ENCODE measurements at regions not wholly inside any gene's neighbourhood (a gene's known extent, or its start where the extent isn't known, plus 50 kb on each side); places are given as distances from the start of the nearest gene placed in this dataset.
A peak's percentile ranks its signal among the peaks of the same experiment; 100 is the strongest.
"Not testable (repeated sequence)": the region's sequence is repeated elsewhere in the genome, so short reads cannot be mapped to it uniquely, and the experiment has no call there.

GRCh38 chr4:159946983-159947615 is 844.2 kb downstream of the RAPGEF2 start:
- DNase-seq, result peak; percentile 18 to 56

GRCh38 chr4:159950707-159951106 is 847.8 kb downstream of the RAPGEF2 start:
- DNase-seq, result peak in 1 of 2 experiments; percentile 6

GRCh38 chr4:159966746-159967145 is 863.9 kb downstream of the RAPGEF2 start:
- DNase-seq, result no peak

- not testable (repeated sequence) for DNase-seq
These were observed 874.1 kb downstream of the RAPGEF2 start for GRCh38 chr4:159976871-159977482.

- no peak for DNase-seq
These were observed 875.2 kb downstream of the RAPGEF2 start for GRCh38 chr4:159977907-159978617.

- DNase-seq, result no peak
These were observed 876.5 kb downstream of the RAPGEF2 start for GRCh38 chr4:159979351-159979750.

- no peak for DNase-seq
These were observed 877.1 kb downstream of the RAPGEF2 start for GRCh38 chr4:159979953-159980352.

GRCh38 chr4:159980826-159981468 is 878.1 kb downstream of the RAPGEF2 start:
- DNase-seq, result no peak

GRCh38 chr4:159981469-159981856 is 878.6 kb downstream of the RAPGEF2 start:
- DNase-seq, result no peak

- no peak for DNase-seq
These were observed 880.2 kb downstream of the RAPGEF2 start for GRCh38 chr4:159983082-159983481.

- no peak for DNase-seq
These were observed 907.0 kb downstream of the RAPGEF2 start for GRCh38 chr4:160009656-160010493.

GRCh38 chr4:160019936-160020335 is 917.1 kb downstream of the RAPGEF2 start:
- no peak for DNase-seq

GRCh38 chr4:160020804-160021203 is 917.9 kb downstream of the RAPGEF2 start:
- DNase-seq, result no peak

- no peak for DNase-seq
These were observed 919.0 kb downstream of the RAPGEF2 start for GRCh38 chr4:160021870-160022269.

GRCh38 chr4:160026721-160027120 is 923.8 kb downstream of the RAPGEF2 start:
- no peak for DNase-seq

GRCh38 chr4:160034501-160034900 is 931.6 kb downstream of the RAPGEF2 start:
- DNase-seq, result no peak

GRCh38 chr4:160038615-160039014 is 935.7 kb downstream of the RAPGEF2 start:
- no peak for DNase-seq

- peak; percentile 4 to 53 for DNase-seq
These were observed 941.8 kb downstream of the RAPGEF2 start for GRCh38 chr4:160044693-160045092.

GRCh38 chr4:160082432-160083207 is 979.7 kb downstream of the RAPGEF2 start:
- DNase-seq, result no peak

GRCh38 chr4:160091631-160092030 is 988.8 kb downstream of the RAPGEF2 start:
- DNase-seq, result no peak

- DNase-seq, result no peak
These were observed 997.4 kb downstream of the RAPGEF2 start for GRCh38 chr4:160100316-160100715.

- no peak for DNase-seq
These were observed 1008.0 kb downstream of the RAPGEF2 start for GRCh38 chr4:160110891-160111290.

Measured in NCI-H2081 (cell line).